NCI-H2196 (cell line): ENCODE measurements at regions not wholly inside any gene's neighbourhood (a gene's known extent, or its start where the extent isn't known, plus 50 kb on each side); places are given as distances from the start of the nearest gene placed in this dataset.
"Not testable (repeated sequence)": the region's sequence is repeated elsewhere in the genome, so short reads cannot be mapped to it uniquely, and the experiment has no call there.

ENCODE experiments used
- DNase-seq: peaks from one replicate; lab custom pipeline; 2025; ENCODE audit not compliant: unreplicated experiment; lab: John Stamatoyannopoulos, UW

DNA sequence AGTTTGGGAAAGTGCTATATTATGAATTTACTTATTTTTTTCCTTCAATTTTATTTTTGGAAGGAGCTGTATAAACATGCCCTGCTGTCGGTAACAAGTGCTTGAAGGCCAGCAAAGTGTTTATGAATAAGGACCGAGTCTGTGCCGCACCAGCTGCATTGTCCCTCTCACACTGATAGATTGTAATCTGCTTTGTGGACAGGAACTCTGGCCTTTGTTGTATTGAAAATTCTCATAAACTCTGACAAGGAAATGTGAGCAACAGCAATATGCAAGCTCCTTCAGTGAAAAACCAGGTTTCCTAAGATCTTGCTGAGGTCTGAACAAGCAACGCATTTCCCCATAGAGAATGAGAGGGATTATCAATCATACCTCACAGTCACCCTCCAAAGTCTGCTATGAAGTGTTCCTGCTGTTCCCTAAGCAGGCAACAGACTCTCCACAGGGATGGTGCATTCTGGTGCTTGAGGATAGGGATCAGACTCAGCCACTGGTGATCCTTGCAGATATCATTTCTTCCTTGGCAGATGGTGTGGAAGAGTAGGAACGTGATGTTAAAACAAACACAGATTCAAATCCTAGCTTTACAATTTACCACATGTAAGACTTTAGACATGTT, 109.6 kb downstream of the KCNJ2 start:
- DNase-seq = no peak

DNA sequence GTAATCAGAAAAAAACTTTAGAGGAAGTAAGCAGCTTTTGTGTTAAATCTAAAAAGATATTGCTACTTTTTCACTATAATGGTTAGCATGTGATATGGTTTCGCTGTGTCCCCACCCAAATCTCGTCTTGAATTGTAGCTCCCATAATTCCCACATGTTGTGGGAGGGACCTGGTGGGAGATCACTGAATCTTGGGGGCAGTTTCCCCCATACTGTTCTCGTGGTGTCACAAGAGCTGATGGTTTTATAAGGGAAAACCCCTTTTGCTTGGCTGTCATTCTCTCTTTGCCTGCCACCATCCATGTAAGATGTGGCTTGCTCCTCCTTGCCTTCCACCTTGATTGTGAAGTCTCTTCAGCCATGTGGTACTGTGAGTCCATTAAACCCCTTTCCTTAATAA, 117.1 kb downstream of the KCNJ2 start:
- no peak for DNase-seq

DNA sequence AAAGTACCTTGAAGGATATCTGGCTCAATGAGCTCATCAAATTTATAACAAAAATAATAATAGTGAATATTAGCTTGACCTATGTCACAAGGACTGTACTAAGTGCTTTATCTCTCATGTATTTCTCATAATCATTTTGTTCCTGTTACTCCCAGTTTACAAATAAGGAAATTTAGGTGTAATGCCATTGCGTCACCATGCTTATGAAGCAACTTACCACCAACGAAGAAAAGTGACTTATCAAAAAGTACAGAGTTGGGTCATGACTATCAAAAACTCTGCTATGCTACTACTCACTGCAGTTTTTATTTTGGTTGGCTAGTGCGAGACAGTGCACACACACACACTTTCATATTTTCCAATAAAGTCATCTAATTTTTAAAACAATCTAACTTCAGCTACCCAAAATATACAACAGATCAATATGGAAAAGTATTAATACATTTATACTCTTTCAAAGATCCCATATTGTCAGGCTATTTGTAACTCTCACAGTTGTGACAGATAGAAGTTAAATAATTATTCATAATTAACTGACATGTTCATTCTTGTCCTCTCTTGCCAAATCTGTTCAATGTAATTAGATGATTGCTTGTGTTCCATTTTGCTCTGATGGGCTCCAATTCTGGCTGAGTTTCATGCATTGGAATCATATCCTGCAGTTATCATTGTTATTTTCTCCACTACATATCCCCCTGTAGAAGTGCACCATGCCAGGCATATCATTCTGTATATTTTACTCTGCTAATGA, 119.4 kb downstream of the KCNJ2 start:
- DNase-seq = no peak

DNA sequence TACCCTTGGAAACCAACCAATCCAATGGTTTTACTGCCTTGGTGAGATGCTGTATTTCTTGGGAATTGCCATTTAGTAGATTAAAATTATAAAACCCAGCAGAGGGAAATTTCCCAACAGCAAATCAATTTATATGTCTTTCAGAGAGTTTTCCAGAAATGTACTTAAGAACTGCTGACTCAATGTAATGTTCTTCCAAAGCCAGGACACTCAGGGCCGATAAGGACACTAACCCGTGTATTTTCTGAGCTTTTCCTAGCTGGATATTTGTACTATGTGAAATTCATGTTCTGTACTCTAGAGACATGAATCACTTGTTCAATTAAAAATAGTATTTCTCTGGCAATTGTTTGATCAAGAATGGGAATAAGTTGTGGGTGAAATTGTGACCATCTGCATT, 121.4 kb downstream of the KCNJ2 start:
- DNase-seq = no peak

DNA sequence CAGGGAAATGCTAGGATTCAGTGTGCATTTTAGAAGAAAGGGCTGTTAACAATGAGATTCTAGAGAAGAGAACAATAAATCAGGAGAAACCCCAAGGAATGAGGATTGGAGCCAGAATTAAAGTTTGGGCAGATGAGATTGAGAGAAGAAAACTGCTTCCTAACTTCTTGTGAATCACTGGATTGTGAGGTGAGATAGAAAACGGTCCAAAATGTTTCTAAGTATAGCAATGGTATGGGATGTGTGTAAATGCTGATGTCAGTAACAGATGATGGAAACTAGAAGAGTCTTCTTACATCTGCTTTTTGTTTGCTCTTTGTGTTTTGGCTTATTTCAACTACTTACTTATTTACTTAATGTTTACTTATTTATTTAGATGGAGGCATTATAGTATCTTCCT, 123.0 kb downstream of the KCNJ2 start:
- DNase-seq = no peak

DNA sequence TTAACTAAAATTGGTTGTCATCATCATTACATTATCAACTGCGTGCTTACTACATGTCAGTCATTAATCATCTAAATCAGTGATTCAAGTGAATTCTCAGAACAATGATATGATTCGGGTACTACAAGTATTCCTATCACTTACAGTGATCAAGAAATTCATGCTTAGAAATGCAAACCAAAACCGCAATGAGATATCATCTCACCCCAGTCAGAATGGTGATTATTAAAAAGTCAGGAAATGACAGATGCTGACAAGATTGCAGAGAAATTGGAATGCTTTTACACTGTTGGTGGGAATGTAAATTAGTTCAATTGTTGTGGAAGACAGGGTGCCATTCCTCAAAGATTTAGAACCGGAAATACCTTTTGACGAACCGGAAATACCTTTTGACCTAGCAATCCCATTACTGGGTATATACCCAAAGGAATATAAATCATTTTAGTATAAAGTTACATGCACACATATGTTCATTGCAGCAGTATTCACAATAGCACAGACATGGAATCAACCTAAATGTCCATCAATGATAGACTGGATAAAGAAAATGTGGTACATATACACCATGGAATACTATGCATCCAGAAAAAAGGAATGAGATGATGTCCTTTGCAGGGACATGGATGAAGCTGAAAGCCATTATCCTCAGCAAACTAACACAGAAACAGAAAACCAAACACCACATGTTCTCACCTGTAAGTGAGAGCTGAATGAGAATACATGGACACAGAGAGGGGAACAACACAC, 124.4 kb downstream of the KCNJ2 start:
- DNase-seq = not testable (repeated sequence)

DNA sequence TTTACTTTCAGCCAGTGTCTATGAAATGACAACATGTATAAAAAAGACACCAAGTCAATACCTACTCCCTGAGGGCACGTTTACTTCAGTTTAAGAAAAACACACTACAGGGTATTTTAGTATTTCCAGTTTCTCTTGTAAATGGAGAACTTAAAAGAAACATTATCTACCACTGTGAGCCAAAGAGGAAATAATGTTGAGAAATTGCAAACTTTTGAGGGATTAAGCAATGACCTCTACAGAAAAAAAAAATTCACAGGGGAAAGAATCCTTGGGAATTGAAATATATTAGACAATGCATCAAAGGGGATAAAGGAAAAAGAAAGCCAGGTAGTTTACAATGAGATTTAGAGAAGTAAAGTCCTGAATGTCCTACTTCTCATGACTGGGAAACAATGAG, 126.0 kb downstream of the KCNJ2 start:
- DNase-seq = no peak

DNA sequence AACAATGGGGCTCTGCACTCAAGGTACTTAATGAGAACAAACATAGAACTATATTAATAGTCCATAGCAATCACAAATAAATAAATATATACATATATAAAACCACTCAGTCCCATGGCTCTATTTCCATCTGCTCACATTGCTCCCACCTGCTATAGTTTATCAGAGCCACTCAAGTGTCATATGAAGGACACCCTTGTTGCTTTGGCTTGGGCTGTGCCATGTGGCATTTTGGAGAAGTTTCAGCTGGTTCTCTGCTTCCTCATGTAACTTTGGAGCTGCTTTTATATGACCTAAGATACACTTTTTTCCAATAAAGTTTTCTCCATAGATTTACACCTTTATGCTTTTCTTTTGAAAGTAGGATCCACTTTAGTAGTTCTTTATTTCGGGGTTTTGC, 126.4 kb downstream of the KCNJ2 start:
- no peak for DNase-seq

DNA sequence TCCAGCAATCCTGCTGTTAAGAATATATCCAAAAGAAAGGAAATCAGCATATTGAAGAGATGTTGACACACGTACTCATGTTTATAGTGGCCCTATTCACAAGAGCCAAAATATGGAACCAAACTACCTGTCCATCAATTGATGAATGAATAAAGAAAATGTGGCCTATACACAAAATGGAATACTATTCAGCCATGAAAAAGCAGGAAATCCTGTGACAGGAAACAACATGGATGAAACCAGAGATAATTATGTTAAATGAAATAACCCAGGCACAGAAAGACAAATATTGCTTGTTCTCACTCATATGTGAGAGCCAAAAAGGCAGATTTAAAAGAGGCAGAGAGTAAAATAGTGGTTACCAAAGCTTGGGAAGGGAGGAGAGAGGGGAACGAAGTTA, 127.1 kb downstream of the KCNJ2 start:
- no peak for DNase-seq

DNA sequence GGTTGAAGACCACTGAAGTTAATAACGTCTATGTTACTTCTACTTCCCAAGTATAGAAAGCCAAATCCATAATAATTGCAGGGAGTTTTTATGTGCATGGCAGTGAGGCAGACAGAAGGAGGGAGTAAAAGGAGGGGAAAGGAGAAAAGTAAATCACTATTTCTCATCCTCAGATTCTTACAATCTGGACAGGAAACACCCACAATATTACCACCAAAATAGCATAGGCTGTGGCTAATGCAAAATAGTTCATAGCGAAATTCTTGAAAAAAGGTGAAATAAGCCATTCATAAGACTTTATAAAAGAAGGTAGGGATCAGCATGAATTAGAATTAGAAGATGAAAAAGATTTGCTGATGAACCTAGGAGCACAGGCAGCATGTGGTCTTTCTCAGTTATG, 128.1 kb downstream of the KCNJ2 start:
- no peak for DNase-seq

DNA sequence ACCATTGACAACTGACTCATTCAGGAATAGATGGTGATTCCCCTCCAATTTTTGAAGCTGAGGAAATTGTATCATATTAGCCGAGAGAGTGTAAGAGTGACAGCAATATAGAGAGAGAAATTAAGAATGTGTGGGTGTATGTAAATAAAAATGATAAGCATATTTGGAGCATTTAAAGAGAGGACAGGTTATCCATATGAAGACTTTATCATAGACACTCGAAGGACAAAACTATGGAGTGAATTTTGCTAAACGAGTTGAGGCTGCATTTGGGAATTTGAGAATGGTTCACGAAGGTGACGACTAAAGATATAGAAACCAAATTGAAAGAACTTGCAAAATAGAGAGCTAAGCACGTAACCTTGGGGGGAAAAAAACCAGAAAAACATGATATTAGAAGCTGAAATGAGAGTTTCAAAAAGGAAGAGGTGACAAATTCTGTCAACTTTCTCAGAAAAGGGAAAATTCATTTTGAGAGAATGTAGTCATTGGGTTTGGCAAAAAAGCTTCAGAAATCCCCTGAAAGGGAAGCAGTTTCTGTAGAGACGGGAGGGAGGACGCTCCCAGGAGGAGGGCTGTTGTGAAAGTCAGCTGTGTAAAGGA, 129.7 kb downstream of the KCNJ2 start:
- no peak for DNase-seq

DNA sequence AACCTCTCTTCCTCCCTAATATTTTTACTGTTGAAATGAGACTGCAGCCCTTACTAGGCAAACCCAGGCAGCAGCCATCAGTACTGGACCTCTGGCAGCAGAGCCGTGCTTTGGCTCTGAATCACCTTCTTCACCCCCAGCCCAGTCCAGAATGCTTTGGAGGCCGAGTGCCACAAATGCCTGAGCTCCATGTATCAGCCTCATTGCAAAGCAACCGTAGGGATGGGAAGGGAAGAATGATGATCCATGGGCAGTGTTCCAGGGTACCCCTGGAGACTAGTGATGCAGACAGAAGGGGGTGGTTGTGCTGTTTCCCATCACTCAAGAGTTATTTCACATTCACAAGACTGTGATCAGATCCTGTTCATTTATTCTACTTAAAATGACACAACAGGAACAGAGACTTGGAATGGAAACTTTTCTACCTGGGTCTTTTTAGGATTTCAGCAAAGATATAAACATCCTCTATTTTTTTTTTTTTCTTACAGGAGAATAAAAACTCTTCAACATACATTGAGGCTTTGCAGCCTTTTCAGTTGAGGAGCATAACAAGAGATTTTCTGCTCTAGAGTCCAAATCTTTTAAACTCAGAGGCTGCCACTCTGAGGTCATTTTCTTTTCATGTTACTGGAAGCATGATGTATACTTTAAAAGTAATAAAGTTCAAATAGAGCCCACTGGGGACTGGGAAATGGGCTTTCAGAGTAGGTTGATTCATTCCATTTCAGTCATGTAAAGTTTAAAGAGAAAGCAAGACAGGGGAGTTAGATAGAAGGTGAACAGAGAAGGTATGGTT, 138.3 kb downstream of the KCNJ2 start:
- DNase-seq = no peak

DNA sequence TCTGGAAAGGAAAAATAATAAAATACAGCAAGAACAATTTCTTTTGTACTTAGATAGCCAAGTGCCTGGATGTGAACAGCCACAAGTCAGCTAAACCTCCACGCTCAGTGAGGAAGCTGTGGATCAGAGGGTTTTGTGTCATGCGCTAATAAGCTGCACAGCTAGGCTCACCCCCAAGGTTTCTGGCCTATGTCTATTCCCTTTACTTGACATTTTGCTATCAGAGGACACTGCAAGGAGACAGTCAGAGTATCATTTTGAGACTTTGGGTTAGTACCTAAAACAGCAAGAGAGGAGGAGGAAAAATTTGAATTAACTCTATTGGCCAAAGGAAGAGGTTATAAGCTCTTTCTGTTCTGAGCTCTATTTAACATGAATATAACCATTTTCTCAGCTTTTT, 139.3 kb downstream of the KCNJ2 start:
- DNase-seq = no peak

DNA sequence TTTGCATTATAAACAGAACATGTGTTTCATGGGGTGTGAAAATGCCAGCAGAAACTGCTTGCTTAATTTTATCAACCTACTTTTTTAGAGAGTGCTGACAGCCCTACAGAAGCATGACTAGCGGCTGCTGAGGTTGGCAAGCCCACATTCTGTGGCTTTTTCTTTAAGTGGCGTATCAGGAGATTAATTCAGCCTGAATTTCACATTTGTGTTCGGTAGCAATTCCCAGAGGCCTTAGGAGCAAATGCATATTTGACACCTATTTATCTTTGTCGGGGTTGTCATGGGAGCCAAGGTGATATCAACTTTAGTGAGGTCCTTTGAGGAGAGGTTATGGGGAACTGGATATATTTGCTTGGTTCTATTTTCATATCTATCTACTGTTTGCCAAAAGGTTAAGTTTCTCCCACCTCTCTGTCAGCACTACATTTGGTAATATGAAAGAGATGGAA, 140.9 kb downstream of the KCNJ2 start:
- no peak for DNase-seq

DNA sequence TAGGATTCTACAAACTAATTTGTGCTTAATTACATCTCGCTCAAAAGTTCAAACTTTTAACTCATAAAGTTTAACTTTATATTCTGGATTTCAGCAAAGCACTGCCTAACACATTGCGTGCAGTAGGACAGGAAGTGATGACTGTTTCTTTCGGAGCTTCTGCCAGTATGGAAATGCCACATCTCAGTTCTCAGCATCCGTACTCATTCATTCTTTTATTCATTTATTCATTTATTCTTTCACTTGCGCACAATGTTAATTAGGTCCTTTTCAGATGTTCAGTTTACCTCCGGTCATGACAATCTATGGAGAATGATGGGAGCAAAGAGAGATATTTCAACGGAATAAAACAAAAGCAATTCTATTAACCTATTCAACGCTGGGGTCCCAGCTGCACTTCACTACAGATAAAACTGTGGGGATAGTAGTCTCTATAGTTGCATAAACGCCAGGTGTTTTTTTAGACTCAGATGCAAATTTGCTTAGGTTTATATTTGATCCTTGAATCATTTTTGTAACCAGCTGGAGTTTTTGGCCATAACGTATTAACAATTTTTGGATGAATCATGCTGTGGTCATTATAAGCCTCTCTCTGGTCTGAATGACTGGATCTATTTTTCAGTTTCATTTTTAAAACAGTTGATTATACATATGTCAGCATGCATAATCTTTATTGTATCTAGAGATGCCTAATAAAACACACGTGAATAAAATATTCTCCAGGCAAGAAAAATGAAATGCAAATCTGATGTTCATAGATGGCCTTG, 143.9 kb downstream of the KCNJ2 start:
- DNase-seq = no peak

DNA sequence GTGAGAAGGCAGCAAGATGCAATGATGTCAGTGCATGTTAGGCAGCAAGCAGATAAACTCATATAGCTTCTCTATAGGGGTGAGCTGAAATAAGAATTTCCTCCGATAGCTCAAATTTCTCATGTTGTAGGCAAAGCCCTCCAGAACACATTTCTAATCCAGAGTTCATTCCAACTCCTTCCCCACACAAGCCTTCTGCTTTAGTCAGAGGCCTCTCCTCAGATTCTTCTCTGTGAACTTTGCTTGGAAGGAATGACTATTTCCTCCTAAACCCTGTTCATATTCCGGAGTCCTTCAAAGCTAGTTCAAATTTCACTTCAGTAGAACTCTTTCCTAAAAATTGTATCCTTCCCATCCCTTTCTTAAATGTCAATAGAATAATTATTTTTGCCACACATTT, 144.8 kb downstream of the KCNJ2 start:
- no peak for DNase-seq

DNA sequence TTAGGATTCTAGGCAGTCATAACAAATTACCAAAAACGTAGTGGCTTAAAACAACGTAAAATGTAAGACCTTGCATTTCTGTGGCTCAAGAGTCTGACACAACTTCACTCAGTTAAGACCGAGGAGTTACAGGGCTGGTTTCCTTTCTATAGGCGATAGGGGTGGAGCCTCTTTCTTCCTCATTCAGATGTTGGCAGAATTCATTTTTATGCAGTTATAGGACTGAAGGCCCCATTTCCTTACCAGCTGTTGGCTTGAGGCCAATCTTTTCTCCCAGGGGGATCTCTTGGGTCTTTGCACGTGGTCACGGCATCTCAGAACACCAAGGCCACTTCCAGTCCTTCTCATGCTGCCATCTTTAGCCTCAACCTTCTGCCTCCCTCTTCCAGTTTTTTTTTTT, 145.2 kb downstream of the KCNJ2 start:
- DNase-seq = no peak

DNA sequence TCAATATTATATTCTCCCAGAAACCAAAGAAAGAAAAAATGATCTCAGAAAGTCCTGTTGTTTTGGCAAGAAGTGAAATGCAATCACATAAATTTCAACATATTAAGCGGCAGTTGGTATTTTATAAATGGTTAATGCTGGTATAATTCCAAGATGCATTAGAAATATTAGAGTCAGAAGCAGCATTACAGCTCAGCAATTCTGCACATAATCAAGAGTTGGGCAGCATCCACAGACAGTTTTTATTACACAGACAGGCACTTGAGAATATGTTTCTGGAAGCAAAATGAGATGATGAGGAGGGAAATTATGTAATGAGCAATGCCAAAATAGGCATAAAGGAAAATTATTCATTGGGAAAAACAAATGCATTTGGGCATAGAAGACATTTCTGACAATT, 148.1 kb downstream of the KCNJ2 start:
- DNase-seq = no peak

DNA sequence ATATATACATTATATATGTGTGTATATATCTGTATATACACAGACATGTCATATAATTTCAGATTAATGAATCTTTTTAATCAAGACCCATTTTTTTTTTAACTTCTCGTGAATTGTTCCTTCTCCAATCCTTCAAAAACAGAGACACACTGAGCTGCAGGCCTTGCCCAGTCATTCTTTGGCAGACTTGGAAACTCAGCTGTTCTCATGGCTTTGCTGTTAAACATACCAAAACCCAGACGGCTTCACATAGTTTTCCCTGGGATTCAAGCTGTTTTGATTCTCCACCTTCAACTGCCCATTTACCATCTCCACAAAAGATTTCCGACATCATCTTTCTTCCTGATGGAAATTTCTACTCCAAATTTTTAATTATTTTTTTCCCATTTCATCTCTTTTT, 148.7 kb downstream of the KCNJ2 start:
- DNase-seq = no peak

DNA sequence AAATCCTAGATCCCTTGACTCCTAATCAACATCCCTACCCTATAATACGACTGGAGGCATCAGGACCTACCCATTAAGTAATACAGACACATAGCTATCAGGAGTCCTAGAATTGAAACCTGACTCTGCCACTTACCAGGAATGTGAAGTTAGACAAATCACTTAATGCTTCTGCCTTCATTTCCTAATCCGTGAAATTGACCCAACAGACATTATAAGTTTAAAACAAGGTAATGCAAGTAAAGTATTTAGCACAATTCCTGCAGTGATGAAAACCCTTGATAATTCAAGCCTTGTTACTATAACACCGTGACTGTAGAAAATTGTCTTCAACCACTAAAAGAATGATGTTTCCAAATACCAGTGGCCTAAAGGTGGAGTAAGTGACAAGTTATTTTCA, 150.2 kb downstream of the KCNJ2 start:
- no peak for DNase-seq
